Liver (tissue), 3 donors: ENCODE measurements at regions not wholly inside any gene's neighbourhood (a gene's known extent, or its start where the extent isn't known, plus 50 kb on each side); places are given as distances from the start of the nearest gene placed in this dataset.

Experiments
- ATF3 ChIP-seq: IDR thresholded peaks from 2 replicates; pipeline ENCODE4 v1.6.1; 2016; ENCODE audit warnings: antibody characterized with exemption
- CTCF ChIP-seq: fragments of 150-350 bp; IDR thresholded peaks from 2 replicates; pipeline ENCODE4 v1.5.1; 2017; ENCODE audit warnings: improper control_type of control experiment, low read depth, low read length; ENCODE audit not compliant: missing input control
- EGR1 ChIP-seq, 2 donors: IDR thresholded peaks; 2 replicates each; pipeline ENCODE4 v1.6.1; 2016 to 2018; ENCODE audit warnings: antibody characterized with exemption in 2 of 2, low read depth in 2 of 2
- MAX ChIP-seq: IDR thresholded peaks from 2 replicates; pipeline ENCODE4 v1.6.1; 2016; ENCODE audit warnings: antibody characterized with exemption
- REST ChIP-seq: IDR thresholded peaks from 2 replicates; pipeline ENCODE4 v1.6.1; 2016; ENCODE audit warnings: antibody characterized with exemption, mild to moderate bottlenecking
- SP1 ChIP-seq: IDR thresholded peaks from 2 replicates; pipeline ENCODE4 v1.6.1; 2018; ENCODE audit warnings: antibody characterized with exemption, mild to moderate bottlenecking
- YY1 ChIP-seq: IDR thresholded peaks from 2 replicates; pipeline ENCODE4 v1.6.1; 2016; ENCODE audit warnings: antibody characterized with exemption, mild to moderate bottlenecking
- ZBTB33 ChIP-seq: IDR thresholded peaks from 2 replicates; pipeline ENCODE4 v1.6.1; 2016; ENCODE audit warnings: antibody characterized with exemption
- donor health status: healthy.
- donor health status: healthy.

GRCh38 chr1:118504221-118504644 lies 319.2 kb upstream of the SPAG17 start:
- no peak for TF ChIP-seq CTCF
- TF ChIP-seq YY1, result no peak
- TF ChIP-seq MAX, result no peak
- TF ChIP-seq ATF3, result no peak
- TF ChIP-seq EGR1 (IDR thresholded peaks at IDR 0.05; ENCODE audit: low read depth in 2 of 2), result no peak
- TF ChIP-seq REST, result no peak
- TF ChIP-seq SP1, result no peak
- TF ChIP-seq ZBTB33, result no peak
